ENCODE measurements at regions not wholly inside any gene's neighbourhood (a gene's known extent, or its start where the extent isn't known, plus 50 kb on each side); places are given as distances from the start of the nearest gene placed in this dataset.

DNA sequence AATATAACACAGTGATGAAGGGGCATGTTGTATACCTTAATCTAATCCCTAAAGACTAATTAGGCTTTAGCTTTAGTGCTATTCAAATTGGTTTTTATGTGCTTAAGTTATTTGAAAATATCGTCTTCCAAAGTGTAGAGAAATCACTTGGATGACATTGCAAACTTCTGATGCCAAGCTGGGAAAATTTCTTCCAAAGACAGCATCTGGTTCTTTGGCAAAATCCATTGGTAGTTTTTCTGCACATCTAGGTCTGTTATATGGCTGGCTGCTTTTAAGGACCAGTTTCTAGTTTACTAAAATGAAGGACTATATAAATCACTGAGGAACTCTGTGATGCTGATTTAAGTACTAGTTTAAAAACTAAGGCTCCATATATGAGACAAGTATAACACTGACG lies 2362.3 kb downstream of the PCDH9 start:
- no peak for DNase-seq
- in situ Hi-C loops (cut with MboI; ENCODE audit: low pct_unique_long_range_greater_than_20kb, low sequenced_read_pairs), result no loop called here

DNA sequence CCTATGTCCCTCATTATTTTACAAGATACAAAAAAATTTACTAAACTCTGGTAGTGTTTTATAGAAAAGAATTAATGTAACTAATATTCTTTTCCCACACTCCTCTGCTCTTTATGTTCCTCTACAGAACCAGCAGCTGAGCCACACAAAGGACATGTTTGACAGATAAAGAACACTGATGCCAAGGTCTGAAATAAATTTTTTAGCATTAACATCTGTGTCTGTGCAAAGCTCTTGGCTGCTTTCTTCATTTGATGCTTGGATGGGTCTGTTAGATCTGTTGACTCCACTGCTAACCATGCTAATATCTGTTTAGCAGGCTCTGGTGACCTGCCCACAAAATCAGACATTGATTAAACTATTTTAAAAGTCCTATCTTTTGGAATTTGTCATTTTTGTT lies 2363.8 kb downstream of the PCDH9 start:
- DNase-seq, result no peak
- in situ Hi-C loops (cut with MboI; ENCODE audit: low pct_unique_long_range_greater_than_20kb, low sequenced_read_pairs), result no loop called here

DNA sequence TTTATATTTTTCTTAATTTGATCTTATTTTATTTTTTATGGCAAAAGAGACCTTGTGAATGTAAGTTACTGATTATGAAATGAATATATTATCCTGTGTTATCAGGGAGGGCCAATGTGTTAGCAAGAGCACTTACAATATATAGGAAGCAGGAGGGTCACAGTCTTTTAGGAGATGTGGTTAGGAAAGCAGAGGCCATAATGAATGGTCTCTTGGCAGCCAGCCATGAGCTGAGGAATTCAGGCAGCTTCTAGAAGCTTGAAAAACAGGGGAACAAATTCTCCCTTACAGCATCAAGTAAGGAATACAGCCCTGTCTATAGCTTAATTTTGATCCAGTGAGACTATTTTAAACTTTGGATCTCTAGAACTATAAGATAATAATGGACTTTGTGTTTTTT lies 2374.6 kb downstream of the PCDH9 start:
- DNase-seq, result peak; percentile 62
- in situ Hi-C loops (cut with MboI; ENCODE audit: low pct_unique_long_range_greater_than_20kb, low sequenced_read_pairs), result no loop called here

DNA sequence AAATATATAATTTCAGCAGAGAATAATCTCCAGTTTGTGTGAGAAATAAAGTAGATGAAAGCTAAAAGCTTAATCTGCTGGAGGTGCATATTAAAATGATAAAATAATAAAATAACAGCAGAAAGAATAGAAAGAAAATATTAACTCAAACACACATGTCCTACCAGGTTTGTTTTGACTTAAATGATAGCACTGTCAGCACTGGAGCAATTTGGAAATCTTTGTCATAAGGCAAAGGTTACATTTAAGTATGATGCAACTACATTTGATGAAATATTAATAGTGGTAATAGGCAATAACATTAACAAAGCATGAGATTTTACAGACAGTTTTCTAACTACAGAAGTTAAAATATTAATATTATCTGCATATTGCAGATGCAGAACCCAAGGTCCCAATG lies 2380.1 kb downstream of the PCDH9 start:
- in situ Hi-C loops (cut with MboI; ENCODE audit: low pct_unique_long_range_greater_than_20kb, low sequenced_read_pairs), result no loop called here
- no peak for DNase-seq

DNA sequence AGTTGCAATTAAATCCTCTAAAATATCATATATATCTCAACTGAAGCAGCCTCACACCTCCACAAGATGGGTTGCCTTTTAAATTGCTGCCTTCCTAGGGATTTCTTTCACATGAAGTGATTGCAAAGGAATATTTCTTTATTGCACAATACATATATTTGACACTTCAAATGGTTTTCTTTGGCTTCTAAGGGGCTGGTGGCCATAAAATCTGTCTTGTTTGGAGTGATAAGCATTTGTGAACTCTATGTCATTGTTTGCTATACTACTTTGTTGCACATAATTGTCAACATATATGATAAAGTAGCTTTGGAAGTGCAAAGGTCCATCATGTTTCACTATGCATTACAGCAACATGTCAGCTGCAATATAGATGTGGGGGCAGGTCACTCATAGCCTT lies 2380.9 kb downstream of the PCDH9 start:
- no peak for DNase-seq
- in situ Hi-C loops (cut with MboI; ENCODE audit: low pct_unique_long_range_greater_than_20kb, low sequenced_read_pairs), result no loop called here

DNA sequence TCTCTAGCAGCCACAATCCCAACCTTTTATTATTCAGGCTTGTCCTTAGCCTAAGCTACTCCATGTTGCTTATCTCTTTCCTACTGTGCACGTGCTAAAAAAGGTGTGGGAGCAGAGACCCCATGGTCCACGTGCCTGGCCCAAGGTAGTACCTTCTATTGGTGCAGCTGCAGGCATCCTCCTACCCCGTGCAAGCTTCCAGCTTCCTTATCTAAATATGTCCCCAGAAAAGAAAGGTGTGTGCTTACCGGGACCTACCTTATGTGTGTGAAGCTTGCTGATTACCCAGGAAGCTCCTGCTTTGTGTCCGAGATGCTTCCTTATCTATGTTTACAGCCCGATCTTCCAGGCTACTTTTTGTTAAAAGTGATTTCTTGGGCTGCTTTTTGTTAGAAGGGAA lies 2382.4 kb downstream of the PCDH9 start:
- in situ Hi-C loops (cut with MboI; ENCODE audit: low pct_unique_long_range_greater_than_20kb, low sequenced_read_pairs), result no loop called here
- no peak for DNase-seq

DNA sequence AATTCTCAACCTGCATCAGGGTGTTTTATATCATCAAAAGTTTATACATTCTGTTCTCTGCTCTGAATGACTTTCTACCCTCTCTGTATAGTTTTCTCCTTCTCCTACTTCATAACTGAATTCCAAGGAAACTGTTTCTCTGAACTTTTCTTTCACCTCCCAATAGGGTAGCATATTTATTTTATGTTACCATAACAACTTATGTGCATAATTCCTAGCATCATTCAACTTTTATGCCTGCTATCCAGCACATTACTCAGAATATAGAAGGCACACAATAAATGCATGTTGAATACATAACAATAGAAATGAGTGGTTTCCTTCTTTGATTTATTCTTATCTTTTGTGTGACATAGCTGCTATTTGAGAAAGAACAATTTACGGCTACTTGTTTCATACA lies 2385.0 kb downstream of the PCDH9 start:
- no peak for DNase-seq
- in situ Hi-C loops (cut with MboI; ENCODE audit: low pct_unique_long_range_greater_than_20kb, low sequenced_read_pairs), result no loop called here

DNA sequence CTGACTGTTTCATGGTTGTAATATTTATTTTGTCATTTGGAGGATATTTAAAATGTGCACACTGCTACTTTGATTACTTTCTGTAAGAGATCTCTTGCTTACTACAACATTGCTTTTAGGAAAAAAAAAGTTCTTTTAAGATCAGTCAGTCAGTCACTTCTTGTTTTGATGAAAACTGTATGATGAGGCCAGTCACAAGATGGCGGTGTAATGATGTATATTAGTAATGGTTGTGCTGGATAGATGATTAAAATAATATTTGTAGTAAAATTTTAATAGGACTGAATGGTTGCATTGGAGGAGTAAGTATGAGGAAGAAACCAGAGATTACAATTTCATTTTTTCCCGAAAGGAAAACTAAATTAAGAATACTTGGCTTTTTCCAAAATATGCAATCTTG lies 2411.1 kb downstream of the PCDH9 start:
- in situ Hi-C loops (cut with MboI; ENCODE audit: low pct_unique_long_range_greater_than_20kb, low sequenced_read_pairs), result no loop called here
- DNase-seq, result no peak

DNA sequence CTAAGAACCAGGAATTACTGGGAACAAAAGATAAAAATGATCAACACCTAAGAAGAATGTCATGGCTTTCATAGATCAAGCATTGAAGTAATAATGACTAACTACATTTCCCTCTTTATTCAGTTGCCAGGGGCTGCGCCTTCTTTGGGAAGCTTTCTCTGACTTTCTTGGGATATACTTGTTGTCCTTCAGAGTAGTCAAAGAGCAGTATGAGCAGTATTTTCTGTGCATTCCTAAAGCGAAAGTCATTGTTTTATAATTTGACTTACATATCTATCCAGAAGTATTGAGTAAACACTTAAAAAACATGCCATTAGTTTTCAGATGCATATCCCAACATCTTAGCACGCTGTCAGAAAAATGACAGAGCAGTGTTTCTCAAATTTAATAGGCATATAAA lies 2412.4 kb downstream of the PCDH9 start:
- no peak for DNase-seq
- in situ Hi-C loops (cut with MboI; ENCODE audit: low pct_unique_long_range_greater_than_20kb, low sequenced_read_pairs), result no loop called here

DNA sequence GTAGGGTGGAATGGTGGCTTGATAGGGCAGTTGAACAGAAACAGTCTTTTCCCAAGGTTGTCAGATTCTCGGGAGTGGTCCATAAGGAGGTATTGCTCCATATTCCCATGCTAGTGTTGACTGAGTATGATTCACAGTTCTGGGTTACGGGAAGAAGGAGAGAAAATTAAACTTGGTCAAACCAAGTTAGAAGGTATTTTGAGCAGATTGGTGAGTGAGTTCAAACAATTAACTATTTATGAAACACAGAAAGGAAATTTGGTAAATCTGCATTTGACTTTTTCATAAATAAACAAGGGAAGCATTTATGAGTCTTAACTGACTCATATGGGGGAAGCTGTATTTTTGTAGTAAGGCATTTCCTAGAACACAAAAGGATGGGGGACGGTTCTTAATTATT lies 2419.4 kb downstream of the PCDH9 start:
- no peak for DNase-seq
- in situ Hi-C loops (cut with MboI; ENCODE audit: low pct_unique_long_range_greater_than_20kb, low sequenced_read_pairs), result no loop called here

DNA sequence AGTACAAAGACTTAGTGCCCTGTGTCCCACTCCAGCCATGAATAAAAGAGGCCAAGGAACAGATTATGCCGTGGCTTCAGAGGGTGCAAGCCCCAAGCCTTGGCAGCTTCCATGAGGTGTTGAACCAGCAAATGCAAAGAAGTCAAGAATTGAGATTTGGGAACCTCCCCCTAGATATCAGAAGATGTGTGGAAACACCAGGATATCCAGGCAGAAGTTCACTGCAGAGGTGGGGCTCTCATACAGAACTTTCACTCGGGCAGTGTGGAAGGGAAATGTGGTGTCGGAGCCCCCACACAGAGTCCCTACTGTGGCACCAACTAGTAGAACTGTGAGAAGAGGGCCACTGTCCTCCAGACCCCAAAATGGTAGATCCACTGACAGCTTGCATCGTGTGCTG lies 2421.4 kb downstream of the PCDH9 start:
- DNase-seq, result no peak
- in situ Hi-C loops (cut with MboI; ENCODE audit: low pct_unique_long_range_greater_than_20kb, low sequenced_read_pairs), result no loop called here

DNA sequence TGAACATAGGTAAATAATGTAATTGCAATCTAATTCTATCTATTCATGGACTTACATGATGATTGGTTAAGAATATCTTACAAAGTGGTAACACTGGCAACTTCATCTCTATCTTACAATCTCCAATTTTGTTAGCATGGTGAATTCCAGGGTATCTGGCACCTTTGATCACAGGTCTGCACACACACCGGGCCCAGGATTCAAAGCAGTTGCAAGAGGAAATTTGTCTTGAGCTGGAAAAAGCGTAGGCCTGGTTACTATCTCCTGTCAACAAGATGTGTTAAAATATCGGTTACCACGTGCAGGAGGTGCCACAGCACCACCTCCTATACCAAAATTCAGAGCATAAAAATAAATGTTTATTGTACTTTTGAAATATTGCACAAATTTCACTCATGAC lies 2428.4 kb downstream of the PCDH9 start:
- in situ Hi-C loops (cut with MboI; ENCODE audit: low pct_unique_long_range_greater_than_20kb, low sequenced_read_pairs), result no loop called here
- no peak for DNase-seq

DNA sequence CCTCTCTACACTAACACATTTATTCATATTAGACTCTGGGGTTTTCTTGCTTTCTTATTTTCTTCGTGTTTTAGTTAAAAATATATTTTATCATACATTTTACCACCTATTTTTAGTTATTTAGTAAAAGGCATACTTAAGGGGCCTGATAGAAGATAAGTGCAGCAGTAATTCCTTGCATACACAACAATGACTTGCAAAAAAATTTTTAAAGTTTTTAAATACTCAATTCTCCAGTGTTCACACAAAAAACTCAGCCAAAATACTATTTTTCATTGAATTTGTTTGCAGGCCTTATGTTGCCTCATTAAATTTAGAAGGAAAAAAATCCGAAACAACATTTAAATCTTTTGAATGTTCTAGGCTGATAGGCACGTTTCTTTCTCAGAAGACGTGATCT lies 2431.7 kb downstream of the PCDH9 start:
- in situ Hi-C loops (cut with MboI; ENCODE audit: low pct_unique_long_range_greater_than_20kb, low sequenced_read_pairs), result no loop called here
- no peak for DNase-seq

DNA sequence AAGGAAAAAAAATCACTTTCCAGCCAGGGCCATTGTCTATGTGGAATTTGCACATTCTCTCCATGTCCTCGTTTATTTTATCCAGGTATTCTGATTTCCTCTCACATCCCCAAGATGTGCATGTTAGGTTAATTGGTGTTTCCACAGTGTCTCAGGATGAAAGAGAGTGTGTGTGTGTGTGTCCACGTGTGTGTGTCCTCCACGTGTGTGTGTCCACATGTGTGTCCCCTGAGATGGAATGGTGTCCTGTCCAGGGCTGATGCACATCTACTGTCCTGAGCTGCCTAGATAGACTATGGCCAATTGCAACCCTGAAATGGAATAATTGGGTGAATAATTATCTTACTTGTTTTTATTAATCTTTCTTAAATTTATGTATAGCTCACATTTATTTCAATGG lies 2436.5 kb downstream of the PCDH9 start:
- in situ Hi-C loops (cut with MboI; ENCODE audit: low pct_unique_long_range_greater_than_20kb, low sequenced_read_pairs), result no loop called here
- no peak for DNase-seq

DNA sequence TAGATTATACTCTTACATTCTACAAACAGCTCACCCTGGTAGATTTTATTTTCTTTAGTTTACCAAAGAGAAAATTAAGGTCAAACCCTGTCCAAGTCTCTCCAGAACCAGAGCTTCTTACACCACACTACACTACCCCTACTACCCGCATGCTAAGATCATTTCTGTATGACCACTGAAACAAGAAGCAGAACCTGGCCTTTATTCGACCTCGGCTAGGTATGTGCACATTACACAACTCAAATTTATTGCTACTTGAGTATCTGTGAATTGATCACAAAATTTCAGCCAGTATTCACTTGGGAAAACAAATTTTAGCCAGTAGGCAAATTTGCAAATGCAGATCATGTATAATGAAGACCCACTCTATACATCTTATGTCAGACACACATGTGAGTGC lies 2437.0 kb downstream of the PCDH9 start:
- in situ Hi-C loops (cut with MboI; ENCODE audit: low pct_unique_long_range_greater_than_20kb, low sequenced_read_pairs), result no loop called here
- no peak for DNase-seq

DNA sequence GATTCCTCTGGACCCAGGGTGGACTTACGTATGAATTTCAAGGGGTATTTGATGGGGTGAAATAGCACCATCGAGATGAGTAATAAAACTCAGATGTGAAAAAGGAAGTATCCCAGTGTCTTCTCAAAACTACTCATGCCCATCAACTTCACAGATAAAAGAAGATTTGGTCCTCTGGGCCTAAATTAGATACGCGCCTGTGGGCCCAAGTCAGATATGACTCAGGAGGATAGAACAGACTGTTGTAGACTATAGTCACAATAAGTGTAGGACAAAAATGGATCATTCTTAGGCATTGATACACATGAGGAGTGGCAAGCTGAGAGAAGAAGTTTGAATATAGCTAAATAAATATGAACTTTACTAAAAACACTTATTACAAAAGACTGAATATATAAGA lies 2438.8 kb downstream of the PCDH9 start:
- DNase-seq, result no peak
- in situ Hi-C loops (cut with MboI; ENCODE audit: low pct_unique_long_range_greater_than_20kb, low sequenced_read_pairs), result no loop called here

DNA sequence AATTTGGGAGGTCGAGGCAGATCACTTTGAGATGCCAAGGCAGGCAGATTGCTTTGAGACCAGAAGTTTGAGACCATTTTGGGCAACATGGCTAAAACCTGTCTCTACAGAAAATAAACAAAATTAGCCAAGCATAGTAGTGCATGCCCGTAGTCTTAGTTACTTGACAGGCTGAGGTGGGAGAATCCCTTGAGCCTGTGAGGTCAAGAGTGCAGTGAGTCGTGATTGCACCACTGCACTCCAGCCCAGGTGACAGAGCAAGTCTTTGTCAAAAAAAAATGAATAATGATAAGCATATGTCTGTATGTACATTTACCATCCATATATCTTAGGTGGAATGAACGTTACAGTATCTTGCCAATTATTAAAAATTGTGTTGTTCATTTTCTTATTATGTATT lies 2447.7 kb downstream of the PCDH9 start:
- in situ Hi-C loops (cut with MboI; ENCODE audit: low pct_unique_long_range_greater_than_20kb, low sequenced_read_pairs), result no loop called here
- DNase-seq, result no peak

DNA sequence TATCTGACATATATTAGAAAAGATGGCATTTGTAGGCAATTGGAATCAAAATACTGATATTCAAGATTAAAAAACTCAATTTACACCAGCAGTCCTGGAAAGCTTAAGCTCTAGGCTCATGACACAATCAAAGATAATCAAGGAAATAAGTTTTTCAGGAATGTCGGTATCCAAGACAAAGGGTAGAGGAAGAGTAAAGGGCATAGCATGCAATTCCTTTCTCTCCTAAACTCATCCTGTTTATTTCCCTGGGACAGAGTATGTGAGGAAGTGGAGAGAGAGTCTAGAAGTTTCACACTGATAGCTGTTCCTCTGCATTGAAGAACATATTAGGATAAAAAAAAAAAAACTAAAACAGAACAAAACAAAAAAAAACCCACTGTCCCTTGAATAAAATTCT lies 2452.1 kb downstream of the PCDH9 start:
- DNase-seq, result no peak
- in situ Hi-C loops (cut with MboI; ENCODE audit: low pct_unique_long_range_greater_than_20kb, low sequenced_read_pairs), result no loop called here

DNA sequence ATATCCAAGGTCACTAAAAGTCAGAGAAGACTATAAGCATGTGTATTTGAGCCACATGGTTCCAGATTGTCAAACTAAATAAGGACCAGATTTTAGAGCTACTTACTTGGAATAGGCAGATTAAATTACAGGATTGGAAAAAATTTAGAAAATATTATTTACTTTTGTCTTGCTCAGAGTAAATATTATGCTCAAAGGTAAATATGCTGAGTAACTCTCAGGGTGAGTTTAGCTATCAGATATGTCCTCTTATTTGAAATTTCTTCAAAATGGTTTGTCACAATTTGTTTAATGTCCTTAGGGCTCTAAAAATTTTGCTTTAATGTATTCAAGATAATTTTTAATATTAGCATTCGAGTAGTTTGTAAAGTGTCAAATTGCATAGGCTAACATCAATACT lies 2455.2 kb downstream of the PCDH9 start:
- in situ Hi-C loops (cut with MboI; ENCODE audit: low pct_unique_long_range_greater_than_20kb, low sequenced_read_pairs), result no loop called here
- DNase-seq, result no peak

DNA sequence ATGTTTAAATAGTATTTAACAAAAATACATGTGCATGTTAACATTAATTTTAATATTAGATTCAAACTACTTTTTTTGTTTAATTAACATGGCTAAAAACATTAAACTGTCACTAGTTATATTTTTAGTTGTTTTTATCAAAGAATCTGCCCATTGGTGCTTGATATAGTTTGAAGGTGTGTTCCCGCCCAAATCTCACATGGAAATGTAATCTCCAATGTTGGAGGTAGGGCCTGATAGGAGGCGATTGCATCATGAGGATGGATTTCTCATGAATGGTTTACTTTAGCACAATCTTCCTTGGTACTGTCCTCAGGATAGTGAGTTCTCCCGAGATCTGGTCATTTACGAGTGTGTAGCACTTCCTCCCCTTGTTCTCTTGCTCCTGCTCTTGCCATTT lies 2459.4 kb downstream of the PCDH9 start:
- in situ Hi-C loops (cut with MboI; ENCODE audit: low pct_unique_long_range_greater_than_20kb, low sequenced_read_pairs), result no loop called here

DNA sequence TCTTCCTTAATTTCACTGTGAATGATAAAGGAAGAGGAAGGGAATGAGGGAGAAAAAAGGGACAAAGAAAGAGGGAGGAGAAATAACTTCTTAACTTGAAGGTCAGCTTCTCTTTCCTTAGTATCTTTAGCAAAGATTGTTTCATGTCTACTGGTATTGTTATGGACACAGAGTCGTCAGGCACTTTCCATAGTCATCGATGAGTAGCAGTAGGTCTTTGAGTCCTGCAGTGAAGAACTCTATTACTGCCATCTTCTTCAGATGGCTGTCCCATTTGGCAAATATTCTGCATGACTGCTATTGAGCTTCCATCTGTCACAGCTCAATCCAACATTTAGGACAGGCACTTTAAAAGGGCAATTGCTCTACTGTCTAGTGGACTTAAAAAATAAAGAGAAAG lies 2463.1 kb downstream of the PCDH9 start:
- DNase-seq, result no peak
- in situ Hi-C loops (cut with MboI; ENCODE audit: low pct_unique_long_range_greater_than_20kb, low sequenced_read_pairs), result no loop called here

More for the DNA sequence above, 2459.4 kb downstream of the PCDH9 start:
- no peak for DNase-seq

DNA sequence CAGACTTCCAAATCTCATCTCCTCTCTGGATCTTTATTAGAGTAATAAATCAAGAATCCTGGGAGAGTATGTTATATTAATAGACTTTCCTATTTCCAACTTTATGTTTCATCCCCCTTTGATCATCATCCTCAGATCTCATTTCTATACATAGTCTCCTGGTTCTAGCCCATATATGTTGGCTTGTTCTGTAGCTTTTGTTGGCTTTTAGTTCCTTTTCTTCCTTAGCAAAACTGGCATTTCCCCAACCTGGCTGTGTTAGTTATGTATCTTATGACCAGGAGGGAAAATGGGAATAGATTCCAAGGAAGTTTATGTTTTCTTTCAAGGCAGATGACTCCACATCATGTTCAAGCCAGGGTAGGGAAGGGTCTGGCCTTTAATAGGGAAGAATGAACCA lies 2464.5 kb downstream of the PCDH9 start:
- DNase-seq, result no peak
- in situ Hi-C loops (cut with MboI; ENCODE audit: low pct_unique_long_range_greater_than_20kb, low sequenced_read_pairs), result no loop called here

All from KBM-7 (cell line).